CD4-positive, alpha-beta T cell treated with Interleukin-12 subunit alpha and Interleukin-12 subunit beta, for 1 hour (primary cell): ENCODE measurements at regions not wholly inside any gene's neighbourhood (a gene's known extent, or its start where the extent isn't known, plus 50 kb on each side); places are given as distances from the start of the nearest gene placed in this dataset.

ENCODE experiments used
- DNase-seq: peaks from one replicate; pipeline ENCODE4 v3.0.0-alpha.2; 2020

- DNase-seq, result no peak
Measured at GRCh38 chr5:77157732-77158532, 52.5 kb upstream of the PDE8B start.

GRCh38 chr5:77156379-77156778, 54.1 kb upstream of the PDE8B start:
- no peak for DNase-seq

DNA sequence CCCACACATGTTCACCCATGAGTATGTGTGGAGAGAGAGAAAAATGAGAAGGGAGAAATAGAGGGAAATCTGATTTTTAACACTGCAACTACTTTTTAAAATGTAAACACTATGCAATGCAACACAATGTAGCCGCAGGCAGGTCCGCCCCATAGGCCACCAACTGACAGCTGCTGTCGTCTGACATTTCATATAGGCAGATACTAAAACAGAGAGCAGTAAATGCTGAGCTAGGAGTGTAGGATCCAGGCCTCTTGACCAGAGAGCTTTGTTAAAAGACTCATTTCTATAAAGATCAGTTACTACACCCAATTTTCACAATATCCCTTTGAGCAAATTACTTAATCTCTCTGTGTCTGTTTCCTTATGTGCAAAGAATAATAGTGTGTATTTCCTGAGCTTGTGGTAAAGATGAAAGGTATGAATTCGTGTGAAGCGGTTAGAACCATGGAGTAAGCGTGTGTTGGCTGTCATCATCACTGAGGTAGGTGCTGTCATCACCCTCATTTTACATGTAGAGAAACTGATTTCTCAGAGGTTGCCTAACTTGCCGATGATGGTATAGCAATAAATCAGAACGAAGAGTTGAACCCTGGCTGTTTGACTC, 55.2 kb upstream of the PDE8B start:
- peak; percentile 53 for DNase-seq

GRCh38 chr5:77152441-77152840, 58.0 kb upstream of the PDE8B start:
- DNase-seq, result no peak

DNA sequence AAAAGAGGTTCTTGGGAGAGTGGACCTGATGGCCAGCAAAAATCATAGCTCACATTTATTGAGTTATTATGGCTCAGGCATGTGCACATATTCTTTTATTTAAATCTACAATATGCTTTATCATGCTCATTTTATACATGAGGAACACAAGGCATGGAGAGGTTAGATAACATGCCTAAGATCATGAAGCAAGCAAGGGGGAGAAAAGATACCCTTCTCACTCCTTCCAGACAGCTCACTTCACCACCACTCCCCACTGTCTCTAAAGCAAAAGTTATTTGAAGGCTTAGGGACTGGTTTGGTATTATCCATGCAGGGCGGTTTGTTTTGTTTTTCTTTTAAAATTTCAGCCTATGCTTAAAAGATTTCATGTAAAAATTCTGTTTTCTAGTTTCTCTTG, 59.0 kb upstream of the PDE8B start:
- no peak for DNase-seq

GRCh38 chr5:77146896-77147295, 59.8 kb upstream of the ZBED3 start:
- no peak for DNase-seq

GRCh38 chr5:77145666-77146065, 58.6 kb upstream of the ZBED3 start:
- no peak for DNase-seq

- no peak for DNase-seq
Measured at GRCh38 chr5:77144837-77145139, 57.7 kb upstream of the ZBED3 start.

DNA sequence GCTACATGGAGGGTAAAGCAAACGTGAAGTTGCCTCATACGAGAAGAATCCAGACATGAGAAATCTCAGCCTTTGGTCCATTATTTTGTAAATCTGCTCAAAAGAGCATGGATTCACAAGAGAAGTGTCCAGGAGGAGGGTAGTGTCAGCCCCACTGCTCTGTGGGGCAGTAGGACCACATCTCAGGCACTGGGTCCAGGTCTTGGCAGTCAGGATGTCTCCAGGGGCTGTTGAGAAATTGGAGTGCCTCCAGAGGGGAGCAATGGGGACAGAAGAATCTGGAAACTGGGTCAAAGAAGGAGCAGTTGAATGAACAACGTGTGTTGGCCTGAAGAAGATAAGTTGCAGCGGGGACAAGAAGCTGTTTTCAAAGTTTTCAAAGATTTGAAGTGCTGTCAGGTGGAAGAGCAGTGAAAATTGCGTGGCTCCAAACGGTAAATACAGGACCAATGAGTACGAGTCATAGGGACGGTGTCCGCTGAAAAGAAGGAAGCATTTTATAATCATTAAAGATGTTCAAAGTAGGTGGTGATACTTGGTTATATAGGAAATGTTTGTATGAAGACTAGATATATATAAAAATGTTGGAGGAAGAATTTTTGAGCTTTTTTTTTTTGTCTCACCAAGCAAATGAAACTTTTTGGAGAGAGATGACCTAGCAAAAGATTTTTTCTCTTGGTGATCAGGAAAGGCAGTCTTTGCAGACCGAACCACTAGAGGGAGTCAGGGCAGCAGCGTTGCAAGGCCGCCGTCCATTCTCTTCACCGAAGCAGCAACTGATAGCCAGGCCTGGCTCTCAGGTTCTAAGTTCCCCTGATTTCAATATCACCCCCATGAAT, 57.1 kb upstream of the ZBED3 start:
- peak; percentile 59 for DNase-seq

GRCh38 chr5:77140350-77140749, 53.3 kb upstream of the ZBED3 start:
- no peak for DNase-seq

DNA sequence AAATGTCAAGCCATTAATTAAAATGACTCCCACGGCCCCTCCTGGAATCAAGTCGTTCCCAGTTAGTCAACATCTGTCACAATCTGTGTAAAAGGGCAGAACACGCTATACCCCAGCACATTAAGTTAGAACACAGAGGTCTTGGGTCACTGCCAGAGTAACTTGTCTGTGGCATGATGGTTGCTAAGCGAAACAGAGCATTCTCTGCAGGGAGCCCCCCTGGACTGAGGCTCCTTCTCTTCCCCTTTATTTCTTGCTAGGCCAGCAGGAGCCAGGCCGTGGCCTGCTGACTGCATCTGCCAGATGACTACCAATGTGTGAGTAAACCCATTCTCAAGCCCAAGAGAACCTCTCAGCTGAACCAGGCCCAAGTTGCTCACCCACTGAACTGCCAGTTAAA, 51.9 kb upstream of the ZBED3 start:
- DNase-seq, result no peak
